Chondrocyte (in vitro differentiated cells): ENCODE measurements at regions not wholly inside any gene's neighbourhood (a gene's known extent, or its start where the extent isn't known, plus 50 kb on each side); places are given as distances from the start of the nearest gene placed in this dataset.
"Not testable (repeated sequence)": the region's sequence is repeated elsewhere in the genome, so short reads cannot be mapped to it uniquely, and the experiment has no call there.

Experiments used
- DNase-seq: peaks from one replicate; pipeline ENCODE4 v3.0.0; 2021; ENCODE audit warnings: mixed read lengths, low spot score
- H3K27ac Mint-ChIP-seq: one replicate; pipeline ENCODE4 v1.8.0; 2021; ENCODE audit warnings: mild to moderate bottlenecking, moderate library complexity, mixed read lengths; ENCODE audit not compliant: unreplicated experiment
- H3K27me3 Mint-ChIP-seq: 2 replicates; pipeline ENCODE4 v1.8.0; 2021; ENCODE audit warnings: low read depth, mixed read lengths
- H3K36me3 Mint-ChIP-seq: 2 replicates; pipeline ENCODE4 v1.8.0; 2021; ENCODE audit warnings: low read depth, mixed read lengths
- H3K4me1 Mint-ChIP-seq: 2 replicates; pipeline ENCODE4 v1.8.0; 2021; ENCODE audit warnings: low read depth, mild to moderate bottlenecking, mixed read lengths
- H3K4me3 Mint-ChIP-seq: one replicate; pipeline ENCODE4 v1.8.0; 2021; ENCODE audit warnings: mild to moderate bottlenecking, moderate library complexity, mixed read lengths; ENCODE audit not compliant: unreplicated experiment
- H3K9me3 Mint-ChIP-seq: 2 replicates; pipeline ENCODE4 v1.8.0; 2021; ENCODE audit warnings: low read depth, mixed read lengths
- TF ChIP-seq, protein P1 (sequence below): fragments of 200-600 bp; sonication (generic); IDR thresholded peaks from 2 replicates; pipeline ENCODE4 v1.5.0; 2021; ENCODE audit warnings: antibody characterized with exemption, mild to moderate bottlenecking, moderate library complexity

DNA sequence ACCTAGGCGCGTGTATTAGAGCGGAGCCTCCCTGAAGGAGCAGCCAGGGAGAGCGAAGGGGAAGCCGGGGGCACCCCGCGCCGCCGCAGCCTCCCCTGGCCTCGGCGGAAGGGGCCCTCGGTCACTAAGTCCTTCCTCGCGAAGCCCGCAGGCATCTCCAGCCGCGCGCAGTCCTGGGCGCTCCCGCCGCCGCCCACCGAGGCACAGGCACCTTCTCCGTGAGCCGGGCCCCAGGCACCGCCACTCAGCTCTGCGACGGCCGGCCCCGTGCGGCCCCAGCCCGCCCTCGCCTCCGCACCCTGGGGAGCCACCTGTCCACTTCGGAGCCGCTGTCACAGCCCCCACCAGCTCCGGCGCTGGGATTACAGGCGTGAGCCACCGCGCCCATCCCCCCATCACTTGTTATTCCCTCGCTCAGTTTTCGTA is 80.8 kb downstream of the ZNF467 start:
- H3K27ac Mint-ChIP-seq, result no peak overlapping the region
- H3K4me3 Mint-ChIP-seq, result peak overlapping the region; percentile 59
- H3K9me3 Mint-ChIP-seq, result peaks cover 11% of the 10 kb centered on the region
- peaks cover 10% of the 10 kb centered on the region for H3K4me1 Mint-ChIP-seq
- H3K27me3 Mint-ChIP-seq, result peaks cover 29% of the 10 kb centered on the region
- no peak for DNase-seq
- H3K36me3 Mint-ChIP-seq, result peaks cover 4% of the 10 kb centered on the region
- TF ChIP-seq, protein P1, sequence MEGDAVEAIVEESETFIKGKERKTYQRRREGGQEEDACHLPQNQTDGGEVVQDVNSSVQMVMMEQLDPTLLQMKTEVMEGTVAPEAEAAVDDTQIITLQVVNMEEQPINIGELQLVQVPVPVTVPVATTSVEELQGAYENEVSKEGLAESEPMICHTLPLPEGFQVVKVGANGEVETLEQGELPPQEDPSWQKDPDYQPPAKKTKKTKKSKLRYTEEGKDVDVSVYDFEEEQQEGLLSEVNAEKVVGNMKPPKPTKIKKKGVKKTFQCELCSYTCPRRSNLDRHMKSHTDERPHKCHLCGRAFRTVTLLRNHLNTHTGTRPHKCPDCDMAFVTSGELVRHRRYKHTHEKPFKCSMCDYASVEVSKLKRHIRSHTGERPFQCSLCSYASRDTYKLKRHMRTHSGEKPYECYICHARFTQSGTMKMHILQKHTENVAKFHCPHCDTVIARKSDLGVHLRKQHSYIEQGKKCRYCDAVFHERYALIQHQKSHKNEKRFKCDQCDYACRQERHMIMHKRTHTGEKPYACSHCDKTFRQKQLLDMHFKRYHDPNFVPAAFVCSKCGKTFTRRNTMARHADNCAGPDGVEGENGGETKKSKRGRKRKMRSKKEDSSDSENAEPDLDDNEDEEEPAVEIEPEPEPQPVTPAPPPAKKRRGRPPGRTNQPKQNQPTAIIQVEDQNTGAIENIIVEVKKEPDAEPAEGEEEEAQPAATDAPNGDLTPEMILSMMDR, result no peak

DNA sequence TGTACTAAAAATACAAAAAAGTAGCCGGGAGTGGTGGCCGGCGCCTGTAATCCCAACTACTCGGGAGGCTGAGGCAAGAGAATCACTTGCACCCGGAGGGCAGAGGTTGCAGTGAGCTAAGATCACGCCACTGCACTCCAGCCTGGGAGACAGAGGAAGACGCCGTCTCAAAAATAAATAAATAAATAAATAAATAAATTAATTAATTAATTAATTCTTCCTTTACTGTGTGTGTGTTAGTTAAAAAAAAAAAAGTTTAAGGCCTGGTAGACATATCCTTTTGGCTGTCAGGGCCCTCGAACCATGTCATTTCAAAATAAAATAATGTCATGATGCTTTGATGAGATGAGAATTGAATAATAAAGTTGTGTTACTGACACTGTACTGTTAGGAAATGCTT is 81.3 kb downstream of the ZNF467 start:
- peaks cover 10% of the 10 kb centered on the region for H3K4me1 Mint-ChIP-seq
- H3K9me3 Mint-ChIP-seq, result peaks cover 6% of the 10 kb centered on the region
- DNase-seq, result no peak
- no peak overlapping the region for H3K27ac Mint-ChIP-seq
- H3K4me3 Mint-ChIP-seq, result peak overlapping the region; percentile 59
- TF ChIP-seq, protein P1, result no peak
- H3K36me3 Mint-ChIP-seq, result peaks cover 2% of the 10 kb centered on the region
- H3K27me3 Mint-ChIP-seq, result peaks cover 31% of the 10 kb centered on the region

DNA sequence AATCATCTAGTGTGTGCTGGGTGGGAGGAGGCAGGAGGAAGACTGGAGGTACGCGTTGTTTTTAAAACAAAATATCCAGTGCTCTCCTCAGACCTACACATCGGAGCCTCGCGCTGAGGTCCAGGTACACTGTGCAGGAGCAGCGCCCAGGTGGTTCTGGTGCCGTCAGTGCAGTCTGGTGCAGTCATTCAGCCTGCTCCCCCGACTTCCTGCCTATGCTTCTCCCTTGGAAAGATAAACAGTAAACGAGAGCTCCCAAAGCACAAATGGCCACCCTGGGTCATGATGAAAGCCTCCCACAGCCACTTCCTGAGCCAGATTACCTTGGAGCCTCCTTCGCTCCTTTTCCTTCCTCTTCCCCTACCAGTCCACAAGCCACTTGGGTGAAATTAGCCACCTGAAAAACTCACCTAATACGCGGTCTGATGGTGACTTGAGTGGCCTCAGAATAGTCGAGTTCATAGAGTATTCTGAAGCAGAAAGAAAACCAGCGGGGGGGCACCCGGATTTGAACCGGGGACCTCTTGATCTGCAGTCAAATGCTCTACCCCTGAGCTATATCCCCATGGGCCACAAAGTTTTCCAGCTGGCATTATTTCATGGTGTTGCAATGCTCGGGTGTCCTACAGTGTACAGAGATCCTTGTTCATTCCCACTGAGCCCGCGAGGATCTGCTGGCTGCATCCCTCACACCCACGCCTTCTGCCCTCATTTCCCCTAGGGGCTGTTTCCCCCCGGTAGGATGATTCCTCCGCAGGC is 82.5 kb downstream of the ZNF467 start:
- peaks cover 30% of the 10 kb centered on the region for H3K27me3 Mint-ChIP-seq
- no peak for DNase-seq
- peaks cover 1% of the 10 kb centered on the region for H3K36me3 Mint-ChIP-seq
- peaks cover 10% of the 10 kb centered on the region for H3K4me1 Mint-ChIP-seq
- TF ChIP-seq, protein P1, result no peak
- no peak overlapping the region for H3K4me3 Mint-ChIP-seq
- peak overlapping the region; percentile 59 for H3K27ac Mint-ChIP-seq
- peaks cover 6% of the 10 kb centered on the region for H3K9me3 Mint-ChIP-seq

DNA sequence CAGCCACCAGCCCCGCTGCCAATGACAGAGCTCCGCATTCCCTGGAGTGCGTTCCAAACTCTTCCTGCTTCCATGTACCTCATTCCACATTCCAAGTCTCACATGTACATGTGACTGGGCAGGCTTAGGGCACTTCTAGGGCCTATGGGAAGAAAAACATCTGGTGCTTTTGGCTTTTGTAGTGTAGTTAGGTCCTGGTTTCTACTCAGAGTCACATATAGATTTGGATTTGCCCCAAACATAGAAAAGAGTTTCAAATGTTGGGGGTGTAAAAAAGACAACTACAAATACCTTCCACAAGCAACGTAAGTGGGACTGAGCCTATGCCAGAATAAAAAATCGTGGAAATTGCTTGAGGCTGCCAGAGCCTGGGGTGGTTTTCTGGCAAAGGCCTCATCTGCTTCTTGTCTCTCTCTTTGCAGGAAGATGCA is 84.1 kb downstream of the ZNF467 start:
- Mint-ChIP-seq H3K4me1 (peaks cover 10% of the 10 kb centered on the region), H3K4me3 (no peak overlapping the region), H3K27ac (no peak overlapping the region), H3K36me3 (peaks cover 1% of the 10 kb centered on the region), H3K9me3 (peaks cover 6% of the 10 kb centered on the region), H3K27me3 (peaks cover 24% of the 10 kb centered on the region)
- TF ChIP-seq, protein P1, result no peak
- no peak for DNase-seq

DNA sequence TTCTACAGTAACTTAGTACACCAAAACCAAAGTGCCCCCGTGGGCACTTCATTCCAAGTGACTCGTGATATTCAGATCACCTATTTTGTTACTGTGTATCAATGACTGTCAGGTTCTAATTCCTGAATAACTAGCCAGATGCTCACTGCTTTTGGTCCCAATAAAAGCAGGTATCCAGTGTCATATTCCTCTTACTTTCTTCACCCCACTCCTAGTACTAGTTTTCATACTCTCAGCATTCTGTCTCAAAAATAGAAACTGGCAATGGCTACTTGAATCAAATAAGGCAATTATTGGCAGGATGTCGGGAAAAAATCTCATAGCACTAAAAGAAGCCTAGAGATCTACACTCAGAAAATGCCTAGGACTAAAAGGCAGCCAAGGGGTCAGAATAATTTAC is 84.6 kb downstream of the ZNF467 start:
- no peak for DNase-seq
- peaks cover 6% of the 10 kb centered on the region for H3K9me3 Mint-ChIP-seq
- peaks cover 24% of the 10 kb centered on the region for H3K27me3 Mint-ChIP-seq
- TF ChIP-seq, protein P1, result no peak
- peaks cover 10% of the 10 kb centered on the region for H3K4me1 Mint-ChIP-seq
- H3K36me3 Mint-ChIP-seq, result peaks cover 1% of the 10 kb centered on the region
- no peak overlapping the region for H3K4me3 Mint-ChIP-seq
- H3K27ac Mint-ChIP-seq, result no peak overlapping the region

DNA sequence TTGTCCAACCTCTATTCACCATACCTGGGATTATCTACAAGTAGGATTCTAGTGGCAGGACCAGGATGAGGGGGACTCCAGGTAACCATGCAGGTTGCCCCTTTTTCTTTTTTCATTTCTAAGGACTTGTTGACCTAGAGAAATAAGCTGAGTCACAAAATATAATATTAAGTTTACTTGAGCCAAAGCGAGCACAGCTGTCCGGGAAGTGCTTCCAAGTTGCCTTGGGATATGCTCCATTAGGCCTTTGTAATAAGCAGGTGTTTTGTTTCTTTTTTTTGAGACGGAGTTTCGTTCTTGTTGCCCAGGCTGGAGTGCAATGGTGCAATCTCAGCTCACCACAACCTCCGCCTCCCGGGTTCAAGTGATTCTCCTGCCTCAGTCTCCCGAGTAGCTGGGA is 85.6 kb downstream of the ZNF467 start:
- DNase-seq, H3K4me1 Mint-ChIP-seq, H3K4me3 Mint-ChIP-seq, H3K9me3 Mint-ChIP-seq, H3K27ac Mint-ChIP-seq, H3K36me3 Mint-ChIP-seq: not testable (repeated sequence)
- peaks cover 20% of the 10 kb centered on the region for H3K27me3 Mint-ChIP-seq
